ENCODE measurements at regions not wholly inside any gene's neighbourhood (a gene's known extent, or its start where the extent isn't known, plus 50 kb on each side); places are given as distances from the start of the nearest gene placed in this dataset.

- H3K27ac ChIP-seq = no peak overlapping the region
- H3K9ac ChIP-seq = no peak overlapping the region
- no peaks in the 10 kb centered on the region; a peak in 2 of 22 replicates for H4K20me1 ChIP-seq
- H3K4me1 ChIP-seq = no peaks in the 10 kb centered on the region
- no peaks in the 10 kb centered on the region for H3K27me3 ChIP-seq
- H3K36me3 ChIP-seq = peaks cover 0 to 3% (median 0%) of the 10 kb centered on the region in 11 experiments; a peak in 1 of 22 replicates
- no peak for TF ChIP-seq Cebpa-rat (IDR thresholded peaks at IDR 0.05)
- no peaks in the 10 kb centered on the region for H3K9me3 ChIP-seq (replicated peaks in 1 of 11)
- H3K4me2 ChIP-seq = no peak overlapping the region
- H3K4me3 ChIP-seq = no peak overlapping the region
These were observed 134.6 kb downstream of the BOD1 start for GRCh38 chr5:173481821-173482220.

GRCh38 chr5:173480896-173481295 lies 135.6 kb downstream of the BOD1 start:
- Histone ChIP-seq H3K4me1 (no peaks in the 10 kb centered on the region), H3K9me3 (replicated peaks in 1 of 11) (peaks cover 0 to 5% (median 0%) of the 10 kb centered on the region in 11 experiments; a peak in 3 of 22 replicates), H3K27ac (no peak overlapping the region), H3K4me3 (no peak overlapping the region), H4K20me1 (no peaks in the 10 kb centered on the region; a peak in 2 of 22 replicates), H3K27me3 (no peaks in the 10 kb centered on the region), H3K4me2 (no peak overlapping the region), H3K36me3 (peaks cover 0 to 3% (median 0%) of the 10 kb centered on the region in 11 experiments; a peak in 1 of 22 replicates), H3K9ac (no peak overlapping the region)
- TF ChIP-seq Cebpa-rat (IDR thresholded peaks at IDR 0.05) = no peak

DNA sequence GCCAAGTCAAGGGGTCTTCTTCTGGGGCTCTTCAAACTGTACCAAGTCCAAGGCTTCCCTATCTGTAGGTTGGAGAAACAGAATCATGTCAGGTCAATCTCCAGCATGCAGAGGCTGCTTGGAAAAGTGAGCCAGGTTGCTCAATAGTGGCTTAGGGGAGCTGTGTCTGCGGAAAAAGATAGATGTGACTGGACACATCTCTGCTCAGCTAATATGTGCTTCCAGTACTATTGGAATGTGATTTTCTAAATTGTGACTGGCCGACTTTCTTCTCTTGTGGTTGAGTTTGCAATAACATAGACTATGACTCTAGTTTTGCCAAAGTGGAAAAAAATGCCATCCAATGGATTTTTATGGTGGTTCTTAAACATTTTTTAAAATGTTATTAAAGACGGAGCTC lies 136.7 kb downstream of the BOD1 start:
- H4K20me1 ChIP-seq = no peaks in the 10 kb centered on the region; a peak in 2 of 22 replicates
- no peak overlapping the region for H3K27ac ChIP-seq
- H3K9me3 ChIP-seq (replicated peaks in 1 of 11) = peaks cover 0 to 7% (median 0%) of the 10 kb centered on the region in 11 experiments; a peak in 3 of 22 replicates
- H3K36me3 ChIP-seq = peaks cover 0 to 3% (median 0%) of the 10 kb centered on the region in 11 experiments; a peak in 1 of 22 replicates
- H3K4me1 ChIP-seq = peaks cover 7 to 10% (median 8%) of the 10 kb centered on the region in 10 experiments
- H3K4me3 ChIP-seq = no peak overlapping the region
- no peaks in the 10 kb centered on the region for H3K27me3 ChIP-seq
- no peak overlapping the region for H3K9ac ChIP-seq
- no peak overlapping the region for H3K4me2 ChIP-seq
- no peak for TF ChIP-seq Cebpa-rat (IDR thresholded peaks at IDR 0.05)

DNA sequence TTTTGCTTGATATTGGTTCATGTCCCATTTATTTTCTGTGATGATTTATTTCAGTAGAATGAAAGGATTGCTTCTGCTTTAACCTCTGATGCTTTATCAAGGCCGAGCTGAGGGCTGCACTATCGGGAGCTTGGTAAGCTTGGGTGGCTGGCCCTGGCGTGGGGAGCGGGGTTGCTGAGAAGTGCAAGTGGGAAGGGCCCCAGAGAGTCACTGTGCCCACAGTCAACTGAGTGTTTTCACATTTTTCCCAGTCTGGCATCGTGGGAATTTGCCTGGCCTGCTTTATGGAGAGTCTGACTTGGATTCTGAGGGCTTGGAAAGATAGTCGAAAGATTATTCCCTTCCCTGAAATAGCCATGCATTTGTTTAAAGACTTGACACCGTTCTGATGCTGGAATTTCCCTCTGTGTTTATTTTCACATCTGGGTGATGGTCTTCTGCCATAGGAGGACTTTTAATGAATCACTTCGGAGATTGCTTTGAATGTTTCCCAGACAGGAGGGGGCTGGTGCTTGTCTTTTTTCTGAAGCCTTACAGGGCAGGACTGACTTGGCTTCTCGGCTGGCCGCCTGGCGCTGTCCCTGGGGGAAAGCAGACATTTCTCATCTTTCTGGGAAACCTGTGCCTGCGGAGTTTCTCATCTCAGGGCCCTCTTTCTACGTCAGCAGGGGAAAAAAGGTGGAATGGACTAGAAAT lies 139.0 kb downstream of the BOD1 start:
- no peaks in the 10 kb centered on the region; a peak in 1 of 22 replicates for H4K20me1 ChIP-seq
- H3K9ac ChIP-seq = no peak overlapping the region
- peaks cover 0 to 7% (median 0%) of the 10 kb centered on the region in 11 experiments; a peak in 3 of 22 replicates for H3K9me3 ChIP-seq (replicated peaks in 1 of 11)
- H3K4me3 ChIP-seq = no peak overlapping the region
- no peaks in the 10 kb centered on the region; a peak in 1 of 22 replicates for H3K36me3 ChIP-seq
- no peak for TF ChIP-seq Cebpa-rat (IDR thresholded peaks at IDR 0.05)
- no peak overlapping the region for H3K4me2 ChIP-seq
- no peaks in the 10 kb centered on the region for H3K27me3 ChIP-seq
- no peak overlapping the region for H3K27ac ChIP-seq
- peaks cover 10 to 18% (median 12%) of the 10 kb centered on the region in 10 experiments for H3K4me1 ChIP-seq

GRCh38 chr5:173475780-173476179 lies 140.7 kb downstream of the BOD1 start:
- no peak overlapping the region for H3K9ac ChIP-seq
- TF ChIP-seq Cebpa-rat (IDR thresholded peaks at IDR 0.05) = no peak
- H3K27me3 ChIP-seq = no peaks in the 10 kb centered on the region
- H3K36me3 ChIP-seq = peaks cover 0 to 4% (median 0%) of the 10 kb centered on the region in 11 experiments; a peak in 1 of 22 replicates
- peaks cover 0 to 7% (median 0%) of the 10 kb centered on the region in 11 experiments; a peak in 3 of 22 replicates for H3K9me3 ChIP-seq (replicated peaks in 1 of 11)
- H3K4me1 ChIP-seq = peaks cover 10 to 18% (median 12%) of the 10 kb centered on the region in 10 experiments
- no peaks in the 10 kb centered on the region; a peak in 1 of 22 replicates for H4K20me1 ChIP-seq
- H3K4me3 ChIP-seq = no peak overlapping the region
- H3K27ac ChIP-seq = no peak overlapping the region
- peak overlapping the region in 2 of 11 experiments; percentile 48 to 69; a peak in 4 of 22 replicates for H3K4me2 ChIP-seq

DNA sequence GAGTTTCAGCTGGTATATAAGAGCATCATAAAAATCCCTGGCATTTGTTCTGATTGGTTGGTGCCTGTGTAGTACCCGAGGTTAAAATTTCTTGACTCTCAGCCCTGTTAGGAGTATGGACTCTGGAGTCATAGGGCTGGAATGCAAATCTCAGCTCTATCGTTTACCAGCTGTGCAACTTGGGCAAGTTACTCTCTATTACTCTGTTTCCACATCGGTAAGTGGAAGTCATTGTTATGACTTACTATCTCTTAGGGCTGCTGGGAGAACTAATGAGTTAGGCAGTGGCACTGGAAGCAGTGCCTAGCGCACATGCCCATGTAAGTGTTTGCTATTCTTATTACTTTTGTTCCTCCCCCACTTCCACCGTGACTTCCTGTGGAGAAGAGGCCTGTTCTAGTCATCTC lies 141.6 kb downstream of the BOD1 start:
- Histone ChIP-seq H3K4me2 (peak overlapping the region; percentile 40 to 69 (median 49)), H3K4me3 (no peak overlapping the region), H3K27ac (no peak overlapping the region), H3K9me3 (replicated peaks in 1 of 11) (peaks cover 0 to 7% (median 0%) of the 10 kb centered on the region in 11 experiments; a peak in 3 of 22 replicates), H3K27me3 (no peaks in the 10 kb centered on the region), H3K9ac (no peak overlapping the region), H3K4me1 (peaks cover 10 to 18% (median 12%) of the 10 kb centered on the region in 10 experiments), H4K20me1 (no peaks in the 10 kb centered on the region; a peak in 1 of 22 replicates), H3K36me3 (peaks cover 0 to 12% (median 0%) of the 10 kb centered on the region in 11 experiments; a peak in 3 of 22 replicates)
- no peak for TF ChIP-seq Cebpa-rat (IDR thresholded peaks at IDR 0.05)

DNA sequence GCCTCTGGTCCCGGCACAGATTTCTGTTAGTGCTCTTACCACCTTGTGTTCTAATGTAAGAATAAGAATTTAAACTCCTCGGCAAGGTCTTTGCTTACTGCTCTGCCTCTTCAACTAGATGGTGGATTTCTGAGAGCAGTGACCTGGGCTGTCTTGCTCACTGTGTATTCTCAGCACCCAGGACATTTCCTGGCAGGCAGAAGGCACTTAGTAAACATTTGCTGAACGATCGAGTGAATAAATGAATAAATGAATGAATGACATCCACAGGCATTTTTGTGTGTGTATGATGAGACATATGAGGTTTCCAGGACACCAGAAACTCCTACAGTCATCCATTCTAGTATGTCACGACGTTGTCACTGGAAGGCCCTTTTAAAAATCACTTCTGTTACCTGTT lies 143.2 kb downstream of the BOD1 start:
- Histone ChIP-seq H3K9ac (no peak overlapping the region), H3K9me3 (replicated peaks in 1 of 11) (peaks cover 0 to 7% (median 0%) of the 10 kb centered on the region in 11 experiments; a peak in 3 of 22 replicates), H4K20me1 (no peaks in the 10 kb centered on the region; a peak in 1 of 22 replicates), H3K4me3 (no peak overlapping the region), H3K27ac (no peak overlapping the region), H3K27me3 (no peaks in the 10 kb centered on the region), H3K4me1 (peaks cover 10 to 18% (median 12%) of the 10 kb centered on the region in 10 experiments), H3K36me3 (peaks cover 0 to 22% (median 0%) of the 10 kb centered on the region in 11 experiments; a peak in 4 of 22 replicates), H3K4me2 (no peak overlapping the region)
- no peak for TF ChIP-seq Cebpa-rat (IDR thresholded peaks at IDR 0.05)

GRCh38 chr5:173472784-173473278 lies 143.6 kb downstream of the BOD1 start:
- no peak overlapping the region for H3K4me3 ChIP-seq
- H3K9me3 ChIP-seq (replicated peaks in 1 of 11) = peaks cover 0 to 7% (median 0%) of the 10 kb centered on the region in 11 experiments; a peak in 3 of 22 replicates
- peaks cover 10 to 18% (median 12%) of the 10 kb centered on the region in 10 experiments for H3K4me1 ChIP-seq
- H3K27ac ChIP-seq = no peak overlapping the region
- H4K20me1 ChIP-seq = no peaks in the 10 kb centered on the region
- peaks cover 0 to 22% (median 0%) of the 10 kb centered on the region in 11 experiments; a peak in 4 of 22 replicates for H3K36me3 ChIP-seq
- no peak for TF ChIP-seq Cebpa-rat (IDR thresholded peaks at IDR 0.05)
- no peak overlapping the region for H3K4me2 ChIP-seq
- H3K27me3 ChIP-seq = no peaks in the 10 kb centered on the region
- no peak overlapping the region for H3K9ac ChIP-seq

- no peak overlapping the region for H3K4me2 ChIP-seq
- H3K27ac ChIP-seq = no peak overlapping the region
- no peaks in the 10 kb centered on the region for H4K20me1 ChIP-seq
- peaks cover 0 to 11% (median under 1%) of the 10 kb centered on the region in 11 experiments; a peak in 4 of 22 replicates for H3K9me3 ChIP-seq (replicated peaks in 1 of 11)
- no peak overlapping the region for H3K9ac ChIP-seq
- H3K4me3 ChIP-seq = no peak overlapping the region
- H3K4me1 ChIP-seq = peaks cover 10 to 18% (median 12%) of the 10 kb centered on the region in 10 experiments
- peaks cover 0 to 27% (median 0%) of the 10 kb centered on the region in 11 experiments; a peak in 4 of 22 replicates for H3K36me3 ChIP-seq
- H3K27me3 ChIP-seq = no peaks in the 10 kb centered on the region
- TF ChIP-seq Cebpa-rat (IDR thresholded peaks at IDR 0.05) = no peak
These were observed 143.9 kb upstream of the STC2 start for GRCh38 chr5:173472164-173472563.

Data from BLaER1 treated with 17β-estradiol and CSF1 and Interleukin-3, amounts not matched to agents 10 nM and 100 nM (cell line).